HepG2 (cell line): ENCODE measurements at regions not wholly inside any gene's neighbourhood (a gene's known extent, or its start where the extent isn't known, plus 50 kb on each side); places are given as distances from the start of the nearest gene placed in this dataset.

Source experiments
- ATAC-seq: fragments of 200-7000 bp; cut with Tn5 transposase; 3 replicates; pipeline ENCODE4 v1.9.1; 2020; ENCODE audit warnings: mild to moderate bottlenecking, moderate library complexity
- BruUV-seq: library from RNA; stranded (reverse); fragments of 400-500 nt; replicated peaks from 2 replicates; lab custom pipeline; 2021; lab: Mats Ljungman, UMichigan
- CTCF ChIA-PET: fragments of 300-600 bp; formaldehyde crosslinking; extraction: SDS; loops from one replicate; lab custom pipeline; 2021; ENCODE audit warnings: low total read pairs, inconsistent platforms, low intra/inter-chr PET ratio; lab: Yijun Ruan, JAX
- POLR2A ChIA-PET: fragments of 350-600 bp; sonication (Branson Sonifier 250); formaldehyde crosslinking; loops from one replicate; lab custom pipeline; 2020; ENCODE audit warnings: antibody characterized with exemption, inconsistent platforms; lab: Yijun Ruan, JAX
- DNase-seq: peaks from one replicate; pipeline ENCODE4 v3.0.0-alpha.2; 2015; ENCODE audit warnings: low spot score
- FAIRE-seq: peaks from 3 replicates; lab custom pipeline; 2011; peaks lifted over from hg19 to GRCh38; lab: Jason Lieb, UNC
- H2AFZ ChIP-seq: one replicate; pipeline ENCODE4 v1.6.1; 2011; ENCODE audit warnings: low read length, inconsistent platforms
- H3K27ac ChIP-seq: fragments of 300-600 bp; 3 replicates; pipeline ENCODE4 v1.8.0; 2011; ENCODE audit warnings: mixed run types, mild to moderate bottlenecking, mixed read lengths, low read length, inconsistent platforms; ENCODE audit not compliant: insufficient read depth; ENCODE audit errors: extremely low read length
- H3K27me3 ChIP-seq, 2 experiments: fragments of 200-600 bp in 1 of 2; 2 replicates in 1 of 2; 3 replicates in 1 of 2; pipeline versions ENCODE4 v1.6.0 to v1.8.0; 2011; ENCODE audit warnings: low read length in 2 of 2, mild to moderate bottlenecking in 2 of 2, moderate library complexity in 2 of 2, inconsistent platforms in 1 of 2; ENCODE audit not compliant: insufficient read depth in 2 of 2, control insufficient read depth in 1 of 2
- H3K36me3 ChIP-seq, 2 experiments: fragments of 200-600 bp in 1 of 2; replicated peaks in 1 of 2; 2 replicates in 1 of 2; 3 replicates in 1 of 2; pipeline versions ENCODE4 v1.5.1 to v1.8.0; 2011; ENCODE audit warnings: low read length in 2 of 2, inconsistent platforms in 1 of 2; ENCODE audit not compliant: insufficient read depth in 2 of 2, control insufficient read depth in 1 of 2
- H3K4me1 ChIP-seq: 2 replicates; pipeline ENCODE4 v1.5.1; 2012; ENCODE audit warnings: low read length, inconsistent platforms; ENCODE audit not compliant: insufficient read depth
- H3K4me2 ChIP-seq: 2 replicates; pipeline ENCODE4 v1.6.0; 2011; ENCODE audit warnings: low read depth, low read length, inconsistent platforms
- H3K4me3 ChIP-seq, 3 experiments: fragments of 200-600 bp in 1 of 3; sonication (generic), shearing (Covaris generic) in 1 of 3; replicated peaks in 1 of 3; 2 replicates each; pipeline ENCODE4 v1.5.1; 2011 to 2016; ENCODE audit warnings: low read length in 3 of 3, inconsistent platforms in 2 of 3, low read depth in 2 of 3, mild to moderate bottlenecking in 2 of 3, control low read depth in 1 of 3, mixed read lengths in 1 of 3; ENCODE audit not compliant: insufficient read depth in 1 of 3
- H3K79me2 ChIP-seq: one replicate; pipeline ENCODE4 v1.6.1; 2011; ENCODE audit warnings: low read length, inconsistent platforms; ENCODE audit not compliant: insufficient read depth
- H3K9ac ChIP-seq: 2 replicates; pipeline ENCODE4 v1.6.0; 2011; ENCODE audit warnings: mild to moderate bottlenecking, low read depth, low read length, inconsistent platforms; ENCODE audit not compliant: insufficient read depth
- H3K9me3 ChIP-seq: 2 replicates; pipeline ENCODE4 v1.5.1; 2012; ENCODE audit warnings: mild to moderate bottlenecking, low read length
- H4K20me1 ChIP-seq: 2 replicates; pipeline ENCODE4 v1.6.0; 2011; ENCODE audit warnings: inconsistent platforms, mild to moderate bottlenecking, low read length, moderate library complexity; ENCODE audit not compliant: insufficient read depth
- CEBPB ChIP-seq: IDR thresholded peaks from 2 replicates; pipeline ENCODE4 v1.6.1; 2011; ENCODE audit warnings: low read depth, low read length, improper control_type of control experiment, borderline replicate concordance
- FOXP1 ChIP-seq, 2 experiments: fragments of 450-650 bp in 1 of 2; IDR thresholded peaks; 2 replicates each; pipeline ENCODE4 v1.6.1; 2017 to 2018; ENCODE audit warnings: antibody characterized with exemption in 1 of 2
- HIVEP1 ChIP-seq: sonication (generic); formaldehyde crosslinking; IDR thresholded peaks from 2 replicates; pipeline ENCODE4 v1.4.0; 2020; ENCODE audit warnings: mild to moderate bottlenecking, missing genetic modification reagents
- HNRNPLL ChIP-seq: fragments of 200-400 bp; formaldehyde crosslinking; IDR thresholded peaks from 2 replicates; pipeline ENCODE4 v1.6.1; 2017; ENCODE audit warnings: mild to moderate bottlenecking, low read depth, low read length; ENCODE audit not compliant: poor library complexity, severe bottlenecking
- RNF2 ChIP-seq: fragments of 450-650 bp; conservative IDR thresholded peaks from 2 replicates; pipeline ENCODE4 v1.6.1; 2016; ENCODE audit warnings: low read depth
- SAFB2 ChIP-seq: sonication (generic); formaldehyde crosslinking; IDR thresholded peaks from 2 replicates; pipeline ENCODE4 v1.5.1; 2020; ENCODE audit warnings: missing genetic modification reagents, low read depth, mild to moderate bottlenecking, borderline replicate concordance
- SIX1 ChIP-seq: sonication (generic); formaldehyde crosslinking; IDR thresholded peaks from 2 replicates; pipeline ENCODE4 v1.4.0; 2020; ENCODE audit warnings: missing genetic modification reagents, borderline replicate concordance
- TBL1XR1 ChIP-seq: fragments of 150-350 bp; IDR thresholded peaks from 2 replicates; pipeline ENCODE4 v1.6.1; 2014; ENCODE audit warnings: borderline replicate concordance, low read length; ENCODE audit not compliant: partially characterized antibody
- ZBTB20 ChIP-seq: sonication (generic); formaldehyde crosslinking; IDR thresholded peaks from 2 replicates; pipeline ENCODE4 v1.8.1; 2023; ENCODE audit warnings: missing genetic modification reagents, low read depth, mild to moderate bottlenecking, borderline replicate concordance
- ZMYM3 ChIP-seq: sonication (generic); formaldehyde crosslinking; IDR thresholded peaks from 2 replicates; pipeline ENCODE4 v1.5.1; 2020; ENCODE audit warnings: mild to moderate bottlenecking, missing genetic modification reagents
- ZSCAN21 ChIP-seq: sonication (generic); formaldehyde crosslinking; IDR thresholded peaks from 2 replicates; pipeline ENCODE4 v1.8.0; 2022; ENCODE audit warnings: mild to moderate bottlenecking, missing genetic modification reagents, moderate library complexity, borderline replicate concordance
- WGBS: methylation state at CpG from one replicate; pipeline ENCODE4 v1.1.6; 2017; ENCODE audit warnings: low lambda C conversion rate; 5-methylcytosine and 5-hydroxymethylcytosine counted together
- in situ Hi-C: cut with HindIII; loops from 2 replicates; pipeline ENCODE4 v1.10.0; 2017; ENCODE audit warnings: low pct_unique_long_range_greater_than_20kb; ENCODE audit not compliant: extremely low pct_ligation_motif_present
- intact Hi-C: fragments of 100-400 bp; cut with micrococcal nuclease; formaldehyde crosslinking; loops from one replicate; pipeline ENCODE4 v1.10.0; 2022; ENCODE audit not compliant: unreplicated experiment
- TF ChIP-seq, protein P1 (sequence below): sonication (generic); formaldehyde crosslinking; IDR thresholded peaks from 2 replicates; pipeline ENCODE4 v1.5.1; 2020; ENCODE audit warnings: mild to moderate bottlenecking, moderate library complexity, missing genetic modification reagents
- TF ChIP-seq, protein P2 (sequence below): sonication (generic); formaldehyde crosslinking; IDR thresholded peaks from 2 replicates; pipeline ENCODE4 v1.5.0; 2020; ENCODE audit warnings: mild to moderate bottlenecking, missing genetic modification reagents, borderline replicate concordance

DNA sequence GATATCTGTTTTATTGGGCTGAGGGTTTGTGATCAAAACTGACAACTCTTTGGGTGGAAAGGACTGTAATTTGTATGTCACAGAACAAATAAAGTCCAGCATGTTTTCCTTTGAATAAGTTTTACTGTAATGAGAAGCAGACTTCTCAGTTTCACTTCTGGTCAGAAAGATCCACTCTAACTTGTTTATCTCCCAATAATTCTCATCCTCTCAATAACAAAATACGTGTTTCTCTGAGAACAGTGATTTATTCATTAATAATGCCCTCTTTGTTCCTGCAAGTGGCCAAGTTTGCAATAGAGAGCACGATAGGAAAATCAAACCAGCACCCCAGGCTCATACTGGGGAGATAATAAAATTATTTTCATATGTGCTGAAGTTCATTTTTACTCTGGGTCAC, 190.6 kb downstream of the CNTN3 start:
- Histone ChIP-seq H3K4me3 (no peak overlapping the region), H3K4me2 (no peak overlapping the region), H3K79me2 (no peaks in the 10 kb centered on the region), H3K4me1 (no peaks in the 10 kb centered on the region), H3K9me3 (no peaks in the 10 kb centered on the region), H3K9ac (no peak overlapping the region), H2AFZ (no peak overlapping the region), H4K20me1 (no peaks in the 10 kb centered on the region), H3K36me3 (no peaks in the 10 kb centered on the region)
- 2% methylated on average over 2 of the region's 2 CpGs for WGBS
- BruUV-seq: no TSS peak
- POLR2A ChIA-PET: no interaction called here
- intact Hi-C loops (no loop called here), in situ Hi-C loops (no loop called here)
- no peak for ATAC-seq
- FAIRE-seq: no peak
- DNase-seq: no peak
- TF ChIP-seq HNRNPLL (no peak), ZMYM3 (CRISPR knock-in tag) (no peak), ZSCAN21 (CRISPR knock-in tag) (no peak), FOXP1 (IDR thresholded peaks at IDR 0.05) (no peak), FOXP1 (CRISPR knock-in tag; IDR thresholded peaks at IDR 0.05) (no peak), SIX1 (CRISPR knock-in tag) (no peak), SAFB2 (CRISPR knock-in tag) (no peak), TBL1XR1 (no peak), RNF2 (no peak), HIVEP1 (CRISPR knock-in tag) (no peak), CEBPB (no peak), ZBTB20 (CRISPR knock-in tag) (no peak)
- TF ChIP-seq, protein P1, sequence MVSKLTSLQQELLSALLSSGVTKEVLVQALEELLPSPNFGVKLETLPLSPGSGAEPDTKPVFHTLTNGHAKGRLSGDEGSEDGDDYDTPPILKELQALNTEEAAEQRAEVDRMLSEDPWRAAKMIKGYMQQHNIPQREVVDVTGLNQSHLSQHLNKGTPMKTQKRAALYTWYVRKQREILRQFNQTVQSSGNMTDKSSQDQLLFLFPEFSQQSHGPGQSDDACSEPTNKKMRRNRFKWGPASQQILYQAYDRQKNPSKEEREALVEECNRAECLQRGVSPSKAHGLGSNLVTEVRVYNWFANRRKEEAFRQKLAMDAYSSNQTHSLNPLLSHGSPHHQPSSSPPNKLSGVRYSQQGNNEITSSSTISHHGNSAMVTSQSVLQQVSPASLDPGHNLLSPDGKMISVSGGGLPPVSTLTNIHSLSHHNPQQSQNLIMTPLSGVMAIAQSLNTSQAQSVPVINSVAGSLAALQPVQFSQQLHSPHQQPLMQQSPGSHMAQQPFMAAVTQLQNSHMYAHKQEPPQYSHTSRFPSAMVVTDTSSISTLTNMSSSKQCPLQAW (CRISPR knock-in tag): no peak
- TF ChIP-seq, protein P2, sequence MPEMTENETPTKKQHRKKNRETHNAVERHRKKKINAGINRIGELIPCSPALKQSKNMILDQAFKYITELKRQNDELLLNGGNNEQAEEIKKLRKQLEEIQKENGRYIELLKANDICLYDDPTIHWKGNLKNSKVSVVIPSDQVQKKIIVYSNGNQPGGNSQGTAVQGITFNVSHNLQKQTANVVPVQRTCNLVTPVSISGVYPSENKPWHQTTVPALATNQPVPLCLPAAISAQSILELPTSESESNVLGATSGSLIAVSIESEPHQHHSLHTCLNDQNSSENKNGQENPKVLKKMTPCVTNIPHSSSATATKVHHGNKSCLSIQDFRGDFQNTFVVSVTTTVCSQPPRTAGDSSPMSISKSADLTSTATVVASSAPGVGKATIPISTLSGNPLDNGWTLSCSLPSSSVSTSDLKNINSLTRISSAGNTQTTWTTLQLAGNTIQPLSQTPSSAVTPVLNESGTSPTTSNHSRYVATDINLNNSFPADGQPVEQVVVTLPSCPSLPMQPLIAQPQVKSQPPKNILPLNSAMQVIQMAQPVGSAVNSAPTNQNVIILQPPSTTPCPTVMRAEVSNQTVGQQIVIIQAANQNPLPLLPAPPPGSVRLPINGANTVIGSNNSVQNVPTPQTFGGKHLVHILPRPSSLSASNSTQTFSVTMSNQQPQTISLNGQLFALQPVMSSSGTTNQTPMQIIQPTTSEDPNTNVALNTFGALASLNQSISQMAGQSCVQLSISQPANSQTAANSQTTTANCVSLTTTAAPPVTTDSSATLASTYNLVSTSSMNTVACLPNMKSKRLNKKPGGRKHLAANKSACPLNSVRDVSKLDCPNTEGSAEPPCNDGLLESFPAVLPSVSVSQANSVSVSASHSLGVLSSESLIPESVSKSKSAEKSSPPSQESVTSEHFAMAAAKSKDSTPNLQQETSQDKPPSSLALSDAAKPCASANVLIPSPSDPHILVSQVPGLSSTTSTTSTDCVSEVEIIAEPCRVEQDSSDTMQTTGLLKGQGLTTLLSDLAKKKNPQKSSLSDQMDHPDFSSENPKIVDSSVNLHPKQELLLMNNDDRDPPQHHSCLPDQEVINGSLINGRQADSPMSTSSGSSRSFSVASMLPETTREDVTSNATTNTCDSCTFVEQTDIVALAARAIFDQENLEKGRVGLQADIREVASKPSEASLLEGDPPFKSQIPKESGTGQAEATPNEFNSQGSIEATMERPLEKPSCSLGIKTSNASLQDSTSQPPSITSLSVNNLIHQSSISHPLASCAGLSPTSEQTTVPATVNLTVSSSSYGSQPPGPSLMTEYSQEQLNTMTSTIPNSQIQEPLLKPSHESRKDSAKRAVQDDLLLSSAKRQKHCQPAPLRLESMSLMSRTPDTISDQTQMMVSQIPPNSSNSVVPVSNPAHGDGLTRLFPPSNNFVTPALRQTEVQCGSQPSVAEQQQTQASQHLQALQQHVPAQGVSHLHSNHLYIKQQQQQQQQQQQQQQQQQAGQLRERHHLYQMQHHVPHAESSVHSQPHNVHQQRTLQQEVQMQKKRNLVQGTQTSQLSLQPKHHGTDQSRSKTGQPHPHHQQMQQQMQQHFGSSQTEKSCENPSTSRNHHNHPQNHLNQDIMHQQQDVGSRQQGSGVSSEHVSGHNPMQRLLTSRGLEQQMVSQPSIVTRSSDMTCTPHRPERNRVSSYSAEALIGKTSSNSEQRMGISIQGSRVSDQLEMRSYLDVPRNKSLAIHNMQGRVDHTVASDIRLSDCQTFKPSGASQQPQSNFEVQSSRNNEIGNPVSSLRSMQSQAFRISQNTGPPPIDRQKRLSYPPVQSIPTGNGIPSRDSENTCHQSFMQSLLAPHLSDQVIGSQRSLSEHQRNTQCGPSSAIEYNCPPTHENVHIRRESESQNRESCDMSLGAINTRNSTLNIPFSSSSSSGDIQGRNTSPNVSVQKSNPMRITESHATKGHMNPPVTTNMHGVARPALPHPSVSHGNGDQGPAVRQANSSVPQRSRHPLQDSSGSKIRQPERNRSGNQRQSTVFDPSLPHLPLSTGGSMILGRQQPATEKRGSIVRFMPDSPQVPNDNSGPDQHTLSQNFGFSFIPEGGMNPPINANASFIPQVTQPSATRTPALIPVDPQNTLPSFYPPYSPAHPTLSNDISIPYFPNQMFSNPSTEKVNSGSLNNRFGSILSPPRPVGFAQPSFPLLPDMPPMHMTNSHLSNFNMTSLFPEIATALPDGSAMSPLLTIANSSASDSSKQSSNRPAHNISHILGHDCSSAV (CRISPR knock-in tag): no peak
- TF ChIP-seq, all 625 proteins: peak for 0
- H3K27ac ChIP-seq: no peak overlapping the region
- CTCF ChIA-PET: no interaction called here
- H3K27me3 ChIP-seq: no peaks in the 10 kb centered on the region
